ENCODE measurements at regions not wholly inside any gene's neighbourhood (a gene's known extent, or its start where the extent isn't known, plus 50 kb on each side); places are given as distances from the start of the nearest gene placed in this dataset.

- ChIA-PET CTCF (no interaction called here), POLR2A (no interaction called here)
These were observed 995.7 kb upstream of the PRKX start for GRCh38 chrX:4708970-4709760.

GRCh38 chrX:4706961-4707360, 993.5 kb upstream of the PRKX start:
- H3K4me3 ChIP-seq (ENCODE audit: low read depth, low read length), result no peak overlapping the region
- no peak for DNase-seq (ENCODE audit: low read depth, low spot score)
- ChIA-PET CTCF (no interaction called here), POLR2A (no interaction called here)
- TF ChIP-seq CTCF (IDR thresholded peaks at IDR 0.05; ENCODE audit: insufficient read depth, low read length, missing control alignments), result no peak

More at GRCh38 chrX:4708970-4709760, 995.7 kb upstream of the PRKX start:
- H3K4me3 ChIP-seq (ENCODE audit: low read depth, low read length), result no peak overlapping the region
- no peak for DNase-seq (ENCODE audit: low read depth, low spot score)
- TF ChIP-seq CTCF (IDR thresholded peaks at IDR 0.05; ENCODE audit: insufficient read depth, low read length, missing control alignments), result no peak

- no peak overlapping the region for H3K4me3 ChIP-seq (ENCODE audit: low read depth, low read length)
- ChIA-PET POLR2A (no interaction called here), CTCF (no interaction called here)
- no peak for DNase-seq (ENCODE audit: low read depth, low spot score)
- no peak for TF ChIP-seq CTCF (IDR thresholded peaks at IDR 0.05; ENCODE audit: insufficient read depth, low read length, missing control alignments)
These were observed 977.1 kb upstream of the PRKX start for GRCh38 chrX:4690521-4690920.

- TF ChIP-seq CTCF (IDR thresholded peaks at IDR 0.05; ENCODE audit: insufficient read depth, low read length, missing control alignments), result no peak
- ChIA-PET CTCF (no interaction called here), POLR2A (no interaction called here)
- H3K4me3 ChIP-seq (ENCODE audit: low read depth, low read length), result no peak overlapping the region
- no peak for DNase-seq (ENCODE audit: low read depth, low spot score)
These were observed 969.2 kb upstream of the PRKX start for GRCh38 chrX:4682636-4683035.

- TF ChIP-seq CTCF (IDR thresholded peaks at IDR 0.05; ENCODE audit: insufficient read depth, low read length, missing control alignments), result no peak
These were observed 962.3 kb upstream of the PRKX start for GRCh38 chrX:4675686-4676300.

GRCh38 chrX:4674028-4674782, 960.8 kb upstream of the PRKX start:
- ChIA-PET POLR2A (no interaction called here), CTCF (no interaction called here)

More at GRCh38 chrX:4675686-4676300, 962.3 kb upstream of the PRKX start:
- ChIA-PET CTCF (no interaction called here), POLR2A (no interaction called here)
- DNase-seq (ENCODE audit: low read depth, low spot score), result no peak
- no peak overlapping the region for H3K4me3 ChIP-seq (ENCODE audit: low read depth, low read length)

More at GRCh38 chrX:4674028-4674782, 960.8 kb upstream of the PRKX start:
- no peak overlapping the region for H3K4me3 ChIP-seq (ENCODE audit: low read depth, low read length)
- DNase-seq (ENCODE audit: low read depth, low spot score), result no peak
- no peak for TF ChIP-seq CTCF (IDR thresholded peaks at IDR 0.05; ENCODE audit: insufficient read depth, low read length, missing control alignments)

All from AG04449 (cell line).